ENCODE measurements at regions not wholly inside any gene's neighbourhood (a gene's known extent, or its start where the extent isn't known, plus 50 kb on each side); places are given as distances from the start of the nearest gene placed in this dataset.

GRCh38 chr2:234839285-234839684, 112.5 kb upstream of the SH3BP4 start (continued):
- TF ChIP-seq KDM1A (IDR thresholded peaks at IDR 0.05; ENCODE audit: low read depth) = no peak
- TF ChIP-seq ELK1 (IDR thresholded peaks at IDR 0.05; ENCODE audit: low read depth, low read length) = no peak
- no peak for TF ChIP-seq CBX2 (IDR thresholded peaks at IDR 0.05; ENCODE audit: borderline replicate concordance, low read depth)
- peak; percentile 35; the same call in 1 of the 2 replicates for TF ChIP-seq GATA3 (IDR thresholded peaks at IDR 0.05; ENCODE audit: borderline replicate concordance)
- no peak for TF ChIP-seq HOXB5 (CRISPR knock-in tag; IDR thresholded peaks at IDR 0.05)
- no peak for TF ChIP-seq CHD2 (IDR thresholded peaks at IDR 0.05; ENCODE audit: low read length, partially characterized antibody)
- TF ChIP-seq ZSCAN20 (CRISPR knock-in tag; IDR thresholded peaks at IDR 0.05) = no peak
- TF ChIP-seq RCOR1 (IDR thresholded peaks at IDR 0.05; ENCODE audit: low read depth, low read length) = no peak
- no peak for TF ChIP-seq NR3C1 (IDR thresholded peaks at IDR 0.05)
- no peak for TF ChIP-seq REST (IDR thresholded peaks at IDR 0.05)
- no peak for TF ChIP-seq FOSB (CRISPR knock-in tag; IDR thresholded peaks at IDR 0.05)
- no peak for TF ChIP-seq HEYL (CRISPR knock-in tag; IDR thresholded peaks at IDR 0.05)

- H3K27ac ChIP-seq = peak overlapping the region; percentile 20 to 67; a peak in 4 of 6 replicates
- no peak for DNase-seq (ENCODE audit: low read depth in 1 of 2, low spot score in 1 of 2)
- no peak for FAIRE-seq
- H3K4me3 ChIP-seq = no peak overlapping the region
- TF ChIP-seq CHD2 (IDR thresholded peaks at IDR 0.05; ENCODE audit: low read length, partially characterized antibody) = no peak
- TF ChIP-seq ZSCAN20 (CRISPR knock-in tag; IDR thresholded peaks at IDR 0.05) = no peak
- TF ChIP-seq ESRRA (IDR thresholded peaks at IDR 0.05; ENCODE audit: borderline replicate concordance, low read length) = no peak
- no peak for TF ChIP-seq NR3C1 (IDR thresholded peaks at IDR 0.05)
- TF ChIP-seq EP300 (IDR thresholded peaks at IDR 0.05) = no peak
- TF ChIP-seq CEBPB (IDR thresholded peaks at IDR 0.05) = no peak
- no peak for TF ChIP-seq ZNF302 (CRISPR knock-in tag; IDR thresholded peaks at IDR 0.05)
- peaks cover 36% of the 10 kb centered on the region for H3K4me1 ChIP-seq
- ChIA-PET POLR2A (no interaction called here), CTCF (no interaction called here)
- no peak for ATAC-seq
- no peaks in the 10 kb centered on the region for H3K9me3 ChIP-seq
- WGBS (ENCODE audit: missing lambda C conversion rate) = 80% methylated on average over 5 of the region's 5 CpGs
- no peak overlapping the region for H3K4me2 ChIP-seq
Measured at GRCh38 chr2:234836271-234836670, 115.5 kb upstream of the SH3BP4 start.

GRCh38 chr2:234835738-234836137, 116.1 kb upstream of the SH3BP4 start:
- DNase-seq (ENCODE audit: low read depth in 1 of 2, low spot score in 1 of 2) (no peak), ATAC-seq (no peak), FAIRE-seq (no peak)
- Histone ChIP-seq H3K4me3 (no peak overlapping the region), H3K27ac (peak overlapping the region; percentile 20 to 67; a peak in 4 of 6 replicates), H3K9me3 (no peaks in the 10 kb centered on the region), H3K4me2 (no peak overlapping the region), H3K4me1 (peaks cover 31% of the 10 kb centered on the region)
- ChIA-PET CTCF (no interaction called here), POLR2A (no interaction called here)
- 90% methylated on average over 4 of the region's 4 CpGs for WGBS (ENCODE audit: missing lambda C conversion rate)
- TF ChIP-seq ZFP36 (IDR thresholded peaks at IDR 0.05; ENCODE audit: borderline replicate concordance, partially characterized antibody) (no peak), NFE2L2 (conservative IDR thresholded peaks at IDR 0.05; ENCODE audit: low read length) (no peak), E2F6 (IDR thresholded peaks at IDR 0.05; ENCODE audit: borderline replicate concordance, low read depth) (no peak), HOXB5 (CRISPR knock-in tag; IDR thresholded peaks at IDR 0.05) (no peak), GATA3 (IDR thresholded peaks at IDR 0.05; ENCODE audit: borderline replicate concordance) (no peak), ELK1 (IDR thresholded peaks at IDR 0.05; ENCODE audit: low read depth, low read length) (no peak), CTCF (IDR thresholded peaks at IDR 0.05) (no peak), KDM5A (IDR thresholded peaks at IDR 0.05) (no peak)
